Endothelial cell of umbilical vein (primary cell): ENCODE measurements at regions not wholly inside any gene's neighbourhood (a gene's known extent, or its start where the extent isn't known, plus 50 kb on each side); places are given as distances from the start of the nearest gene placed in this dataset.

ENCODE experiments used
- BruUV-seq: library from RNA; stranded (reverse); fragments of 400-500 nt; replicated peaks from 2 replicates; lab custom pipeline; 2021; lab: Mats Ljungman, UMichigan
- CTCF ChIA-PET: fragments of 300-600, 350-600 bp; sonication (Branson Sonifier 250); formaldehyde crosslinking; loops from one replicate; lab custom pipeline; 2021; ENCODE audit warnings: antibody characterized with exemption, inconsistent platforms; lab: Charles Lee
- POLR2A ChIA-PET: fragments of 300-600, 350-600 bp; sonication (Branson Sonifier 250); formaldehyde crosslinking; loops from one replicate; lab custom pipeline; 2021; ENCODE audit warnings: antibody characterized with exemption, inconsistent platforms; lab: Charles Lee
- DNase-seq: peaks from one replicate; pipeline ENCODE4 v3.0.0-alpha.2; 2011; ENCODE audit warnings: low read depth, low spot score
- FAIRE-seq: peaks from 2 replicates; lab custom pipeline; 2011; peaks lifted over from hg19 to GRCh38; lab: Jason Lieb, UNC
- H2AFZ ChIP-seq: 2 replicates; pipeline ENCODE4 v1.6.0; 2012; ENCODE audit warnings: low read depth, low read length, control low read depth, inconsistent platforms
- H3K27ac ChIP-seq: 2 replicates; pipeline ENCODE4 v1.5.1; 2011; ENCODE audit warnings: low read depth, mild to moderate bottlenecking, control low read depth, low read length, moderate library complexity; ENCODE audit not compliant: insufficient read depth
- H3K27me3 ChIP-seq, 2 experiments: 2 replicates each; pipeline versions ENCODE4 v1.6.0 to v1.6.1; 2011; ENCODE audit warnings: low read length in 2 of 2, mixed read lengths in 1 of 2; ENCODE audit not compliant: control insufficient read depth in 2 of 2, insufficient read depth in 2 of 2
- H3K36me3 ChIP-seq, 2 experiments: 2 replicates in 1 of 2; 3 replicates in 1 of 2; pipeline ENCODE4 v1.5.1; 2011; ENCODE audit warnings: low read length in 2 of 2, mild to moderate bottlenecking in 1 of 2, moderate library complexity in 1 of 2; ENCODE audit not compliant: control insufficient read depth in 2 of 2, insufficient read depth in 2 of 2; ENCODE audit errors: extremely low read depth in 1 of 2
- H3K4me1 ChIP-seq: 3 replicates; pipeline ENCODE4 v1.5.1; 2011; ENCODE audit warnings: mild to moderate bottlenecking, low read length; ENCODE audit not compliant: control insufficient read depth, insufficient read depth; ENCODE audit errors: extremely low read depth
- H3K4me2 ChIP-seq: 2 replicates; pipeline ENCODE4 v1.6.1; 2011; ENCODE audit warnings: low read length, control low read depth, mixed read lengths; ENCODE audit not compliant: insufficient read depth
- H3K4me3 ChIP-seq, 3 experiments: fragments of 200-600 bp in 1 of 3; sonication (generic), shearing (Covaris generic) in 1 of 3; replicated peaks in 1 of 3; 2 replicates each; pipeline ENCODE4 v1.5.1; 2011 to 2016; ENCODE audit warnings: control low read depth in 3 of 3, low read length in 3 of 3, mild to moderate bottlenecking in 2 of 3, inconsistent platforms in 1 of 3, low read depth in 1 of 3, moderate library complexity in 1 of 3; ENCODE audit not compliant: insufficient read depth in 1 of 3
- H3K79me2 ChIP-seq: 2 replicates; pipeline ENCODE4 v1.6.0; 2012; ENCODE audit warnings: low read length, inconsistent platforms; ENCODE audit not compliant: control insufficient read depth, insufficient read depth
- H3K9ac ChIP-seq: replicated peaks from 2 replicates; pipeline ENCODE3; 2011; ENCODE audit warnings: low read length, control low read depth; ENCODE audit not compliant: insufficient read depth; ENCODE audit errors: extremely low read depth
- H3K9me1 ChIP-seq: replicated peaks from 3 replicates; pipeline ENCODE4 v1.6.0; 2011; ENCODE audit warnings: mild to moderate bottlenecking, low read length; ENCODE audit not compliant: control insufficient read depth, insufficient read depth; ENCODE audit errors: extremely low read depth
- H3K9me3 ChIP-seq: replicated peaks from 2 replicates; pipeline ENCODE4 v1.5.1; 2012; ENCODE audit warnings: low read length, inconsistent platforms; ENCODE audit not compliant: control insufficient read depth, insufficient read depth
- H4K20me1 ChIP-seq: replicated peaks from 2 replicates; pipeline ENCODE3; 2011; ENCODE audit warnings: mild to moderate bottlenecking, low read length; ENCODE audit not compliant: control insufficient read depth, insufficient read depth; ENCODE audit errors: extremely low read depth
- CTCF ChIP-seq, 2 donors: IDR thresholded peaks; 1 replicate in 1 of 2; 2 replicates in 1 of 2; pipeline ENCODE4 v1.5.1; 2011; ENCODE audit warnings: low read length in 2 of 2, mild to moderate bottlenecking in 2 of 2, moderate library complexity in 2 of 2, control low read depth in 1 of 2, inconsistent platforms in 1 of 2, low read depth in 1 of 2; ENCODE audit not compliant: insufficient read depth in 1 of 2; ENCODE audit errors: extremely low read depth in 1 of 2
- EZH2 ChIP-seq: IDR thresholded peaks from 2 replicates; pipeline ENCODE4 v1.6.1; 2012; ENCODE audit warnings: borderline replicate concordance, low read depth, mild to moderate bottlenecking, moderate library complexity, low read length, inconsistent platforms; ENCODE audit not compliant: severe bottlenecking
- FOS ChIP-seq: IDR thresholded peaks from 2 replicates; pipeline ENCODE4 v1.6.1; 2011; ENCODE audit warnings: mild to moderate bottlenecking, low read length, moderate library complexity, borderline replicate concordance; ENCODE audit not compliant: insufficient read depth
- GATA2 ChIP-seq: IDR thresholded peaks from 2 replicates; pipeline ENCODE4 v1.7.0; 2011; ENCODE audit warnings: low read depth, mild to moderate bottlenecking, moderate library complexity, mixed read lengths, low read length; ENCODE audit not compliant: insufficient read length, insufficient read depth
- JUN ChIP-seq: IDR thresholded peaks from 2 replicates; pipeline ENCODE4 v1.6.1; 2011; ENCODE audit warnings: borderline replicate concordance, low read depth; ENCODE audit not compliant: insufficient read length, insufficient read depth
- MAX ChIP-seq: IDR thresholded peaks from 2 replicates; pipeline ENCODE4 v1.6.1; 2011; ENCODE audit not compliant: insufficient read depth, insufficient read length
- MYC ChIP-seq: IDR thresholded peaks from one replicate; pipeline ENCODE4 v1.6.1; 2011; ENCODE audit warnings: mild to moderate bottlenecking, low read depth, low read length
- POLR2A ChIP-seq: IDR thresholded peaks from 2 replicates; pipeline ENCODE4 v1.6.1; 2012; ENCODE audit warnings: low read depth, mild to moderate bottlenecking, control low read depth, low read length
- POLR2AphosphoS5 ChIP-seq: IDR thresholded peaks from 2 replicates; pipeline ENCODE4 v1.6.1; 2012; ENCODE audit warnings: low read depth, mild to moderate bottlenecking, control low read depth, low read length, moderate library complexity; ENCODE audit not compliant: insufficient read depth
- dilution Hi-C: fragments of 300-500 bp; cut with MboI; formaldehyde crosslinking; loops from one replicate; pipeline ENCODE4 v1.15.0; 2019; ENCODE audit warnings: low sequenced_read_pairs; ENCODE audit not compliant: extremely low pct_ligation_motif_present
- intact Hi-C: fragments of 100-400 bp; cut with micrococcal nuclease; formaldehyde crosslinking; loops from one replicate; pipeline ENCODE4 v1.10.0; 2022

GRCh38 chr5:57394421-57395210 lies 88.0 kb downstream of the ACTBL2 start:
- CTCF ChIA-PET: no interaction called here
- POLR2A ChIA-PET: no interaction called here
- Histone ChIP-seq H3K9ac (no peak overlapping the region), H3K4me2 (no peak overlapping the region), H3K36me3 (no peaks in the 10 kb centered on the region), H3K4me3 (no peak overlapping the region), H3K27me3 (no peaks in the 10 kb centered on the region), H3K27ac (no peak overlapping the region), H3K79me2 (no peaks in the 10 kb centered on the region), H2AFZ (no peak overlapping the region), H3K9me3 (no peaks in the 10 kb centered on the region), H3K9me1 (no peaks in the 10 kb centered on the region), H3K4me1 (no peaks in the 10 kb centered on the region), H4K20me1 (no peaks in the 10 kb centered on the region)
- dilution Hi-C loops: no loop called here
- no TSS peak for BruUV-seq
- intact Hi-C loops: no loop called here
- no peak for FAIRE-seq
- TF ChIP-seq GATA2 (no peak), EZH2 (no peak), POLR2A (no peak), CTCF (IDR thresholded peaks at IDR 0.05; ENCODE audit: extremely low read depth in 1 of 2, insufficient read depth in 1 of 2, low read depth in 1 of 2, low read length in 2 of 2) (no peak), JUN (no peak), MAX (no peak), FOS (no peak), POLR2AphosphoS5 (no peak), MYC (no peak)
- DNase-seq: no peak
